GM23338 (cell line): ENCODE measurements at regions not wholly inside any gene's neighbourhood (a gene's known extent, or its start where the extent isn't known, plus 50 kb on each side); places are given as distances from the start of the nearest gene placed in this dataset.

Experiments
- ATAC-seq: fragments of 200-7000 bp; cut with Tn5 transposase; 3 replicates; pipeline ENCODE4 v1.9.1; 2020
- DNase-seq: peaks from one replicate; pipeline ENCODE4 v3.0.0-alpha.2; 2015; ENCODE audit warnings: low spot score
- H2AFZ ChIP-seq: fragments of 200-600 bp; sonication (generic); 2 replicates; pipeline ENCODE4 v1.8.0; 2016; ENCODE audit warnings: antibody characterized with exemption, mild to moderate bottlenecking, moderate library complexity
- H3F3A ChIP-seq: fragments of 200-600 bp; sonication (generic); replicated peaks from 2 replicates; pipeline ENCODE4 v1.8.0; 2017; ENCODE audit warnings: antibody characterized with exemption, mixed run types, low read depth
- H3K27ac ChIP-seq: fragments of 200-600 bp; sonication (generic); 2 replicates; pipeline ENCODE4 v1.6.1; 2016; ENCODE audit warnings: low read depth
- H3K27me3 ChIP-seq: fragments of 200-600 bp; sonication (generic); 2 replicates; pipeline ENCODE4 v1.8.0; 2016; ENCODE audit warnings: mild to moderate bottlenecking, mixed run types, moderate library complexity; ENCODE audit not compliant: insufficient read depth
- H3K36me3 ChIP-seq: fragments of 200-600 bp; sonication (generic); 2 replicates; pipeline ENCODE4 v1.8.0; 2016; ENCODE audit warnings: mild to moderate bottlenecking; ENCODE audit not compliant: insufficient read depth
- H3K4me1 ChIP-seq: fragments of 200-600 bp; sonication (generic); 2 replicates; pipeline ENCODE4 v1.8.0; 2016; ENCODE audit warnings: mild to moderate bottlenecking, moderate library complexity; ENCODE audit not compliant: insufficient read depth
- H3K4me2 ChIP-seq: fragments of 200-600 bp; sonication (generic); 2 replicates; pipeline ENCODE4 v1.7.1; 2017; ENCODE audit warnings: mixed run types
- H3K4me3 ChIP-seq: fragments of 200-600 bp; sonication (generic); 2 replicates; pipeline ENCODE4 v1.6.1; 2016; ENCODE audit warnings: mixed run types
- H3K79me2 ChIP-seq: fragments of 200-600 bp; sonication (generic); replicated peaks from 2 replicates; pipeline ENCODE4 v1.8.0; 2017; ENCODE audit warnings: mild to moderate bottlenecking; ENCODE audit not compliant: insufficient read depth
- H3K9me2 ChIP-seq: fragments of 200-600 bp; sonication (generic); 2 replicates; pipeline ENCODE4 v1.8.0; 2017; ENCODE audit not compliant: insufficient read depth
- H4K20me1 ChIP-seq: fragments of 200-600 bp; sonication (generic); replicated peaks from 2 replicates; pipeline ENCODE4 v1.8.0; 2017; ENCODE audit warnings: mild to moderate bottlenecking; ENCODE audit not compliant: insufficient read depth
- H3K27ac Mint-ChIP-seq: 2 replicates; pipeline ENCODE4 v1.8.0; 2020; ENCODE audit warnings: inconsistent platforms, mild to moderate bottlenecking, moderate library complexity, mixed read lengths
- H3K27me3 Mint-ChIP-seq: 3 replicates; pipeline ENCODE4 v1.8.0; 2022; ENCODE audit warnings: low read depth, mild to moderate bottlenecking, moderate library complexity, mixed read lengths, inconsistent platforms; ENCODE audit not compliant: insufficient read depth, poor library complexity
- H3K36me3 Mint-ChIP-seq: 3 replicates; pipeline ENCODE4 v1.8.0; 2021; ENCODE audit warnings: low read depth, mild to moderate bottlenecking, inconsistent platforms, moderate library complexity, mixed read lengths
- H3K4me1 Mint-ChIP-seq: 3 replicates; pipeline ENCODE4 v1.8.0; 2020; ENCODE audit warnings: mild to moderate bottlenecking, inconsistent platforms, mixed read lengths
- H3K4me3 Mint-ChIP-seq: 3 replicates; pipeline ENCODE4 v1.8.0; 2021; ENCODE audit warnings: moderate library complexity, mild to moderate bottlenecking, inconsistent platforms, mixed read lengths
- H3K9me3 Mint-ChIP-seq: 3 replicates; pipeline ENCODE4 v1.8.0; 2020; ENCODE audit warnings: moderate library complexity, mild to moderate bottlenecking, inconsistent platforms, mixed read lengths
- CREB1 ChIP-seq: fragments of 250-450 bp; sonication (Bioruptor Pico); IDR thresholded peaks from 2 replicates; pipeline ENCODE4 v1.5.0; 2020; ENCODE audit warnings: low read depth, mild to moderate bottlenecking, moderate library complexity
- EZH2 ChIP-seq: fragments of 200-600 bp; sonication (generic); IDR thresholded peaks from one replicate; pipeline ENCODE4 v1.8.0; 2017; ENCODE audit warnings: antibody characterized with exemption, mild to moderate bottlenecking, low read depth; ENCODE audit not compliant: unreplicated experiment
- EZH2phosphoT487 ChIP-seq: fragments of 200-600 bp; sonication (generic); IDR thresholded peaks from one replicate; pipeline ENCODE4 v1.8.1; 2018; ENCODE audit warnings: antibody characterized with exemption; ENCODE audit not compliant: unreplicated experiment
- JUNB ChIP-seq: IDR thresholded peaks from one replicate; pipeline ENCODE4 v1.6.1; 2016; ENCODE audit warnings: antibody characterized with exemption; ENCODE audit not compliant: unreplicated experiment
- NANOG ChIP-seq: IDR thresholded peaks from 2 replicates; pipeline ENCODE4 v1.6.1; 2016; ENCODE audit warnings: antibody characterized with exemption, borderline replicate concordance
- POLR2AphosphoS5 ChIP-seq: IDR thresholded peaks from 2 replicates; pipeline ENCODE4 v1.6.1; 2016; ENCODE audit warnings: antibody characterized with exemption, low read depth
- REST ChIP-seq: IDR thresholded peaks from one replicate; pipeline ENCODE4 v1.6.1; 2018; ENCODE audit warnings: antibody characterized with exemption; ENCODE audit not compliant: unreplicated experiment
- STAT1 ChIP-seq: IDR thresholded peaks from one replicate; pipeline ENCODE4 v1.6.1; 2016; ENCODE audit warnings: antibody characterized with exemption; ENCODE audit not compliant: unreplicated experiment
- ZNF114 ChIP-seq: fragments of 250-450 bp; sonication (Bioruptor Pico); IDR thresholded peaks from 2 replicates; pipeline ENCODE4 v1.5.0; 2020; ENCODE audit warnings: mild to moderate bottlenecking, moderate library complexity
- ZNF331 ChIP-seq: fragments of 250-450 bp; sonication (Bioruptor Pico); IDR thresholded peaks from 2 replicates; pipeline ENCODE4 v1.5.0; 2020; ENCODE audit warnings: low read depth, mild to moderate bottlenecking, moderate library complexity
- TF ChIP-seq, protein P1 (sequence below): IDR thresholded peaks from 2 replicates; pipeline ENCODE4 v1.6.1; 2016; ENCODE audit warnings: antibody characterized with exemption
- TF ChIP-seq, protein P2 (sequence below): fragments of 250-450 bp; sonication (Bioruptor Pico); IDR thresholded peaks from 2 replicates; pipeline ENCODE4 v1.5.0; 2020; ENCODE audit warnings: mild to moderate bottlenecking, moderate library complexity
- TF ChIP-seq, protein P3 (sequence below), 2 experiments: fragments of 200-600 bp in 1 of 2; sonication (generic) in 1 of 2; conservative IDR thresholded peaks; 2 replicates each; pipeline versions ENCODE4 v1.5.1 to v1.6.1; 2016 to 2017; ENCODE audit warnings: antibody characterized with exemption in 2 of 2, low read depth in 2 of 2, mild to moderate bottlenecking in 2 of 2, moderate library complexity in 1 of 2

GRCh38 chr2:2400286-2401038, 69.4 kb upstream of the MYT1L start:
- Histone ChIP-seq H3K79me2 (no peaks in the 10 kb centered on the region), H3K9me2 (peaks cover 2% of the 10 kb centered on the region), H3K27me3 (no peaks in the 10 kb centered on the region), H4K20me1 (no peaks in the 10 kb centered on the region), H3K4me1 (no peaks in the 10 kb centered on the region), H3F3A (no peaks in the 10 kb centered on the region), H3K4me2 (no peak overlapping the region), H3K36me3 (0 out of 2 replicates have a peak, but pooled peaks cover 2% of the 10 kb centered on the region), H3K27ac (no peak overlapping the region), H2AFZ (peak overlapping the region; percentile 74; the same call in 1 of the 2 replicates), H3K4me3 (no peak overlapping the region)
- Mint-ChIP-seq H3K27ac (no peak overlapping the region), H3K4me1 (peaks cover 4% of the 10 kb centered on the region; the same call in 2 of the 3 replicates), H3K4me3 (no peak overlapping the region), H3K36me3 (no peaks in the 10 kb centered on the region), H3K27me3 (no peaks in the 10 kb centered on the region), H3K9me3 (peaks cover 5% of the 10 kb centered on the region; the same call in 2 of the 3 replicates)
- TF ChIP-seq, protein P1, sequence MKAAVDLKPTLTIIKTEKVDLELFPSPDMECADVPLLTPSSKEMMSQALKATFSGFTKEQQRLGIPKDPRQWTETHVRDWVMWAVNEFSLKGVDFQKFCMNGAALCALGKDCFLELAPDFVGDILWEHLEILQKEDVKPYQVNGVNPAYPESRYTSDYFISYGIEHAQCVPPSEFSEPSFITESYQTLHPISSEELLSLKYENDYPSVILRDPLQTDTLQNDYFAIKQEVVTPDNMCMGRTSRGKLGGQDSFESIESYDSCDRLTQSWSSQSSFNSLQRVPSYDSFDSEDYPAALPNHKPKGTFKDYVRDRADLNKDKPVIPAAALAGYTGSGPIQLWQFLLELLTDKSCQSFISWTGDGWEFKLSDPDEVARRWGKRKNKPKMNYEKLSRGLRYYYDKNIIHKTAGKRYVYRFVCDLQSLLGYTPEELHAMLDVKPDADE = no peak
- TF ChIP-seq CREB1 (CRISPR knock-in tag) (no peak), NANOG (no peak), EZH2phosphoT487 (no peak), ZNF114 (no peak), EZH2 (no peak), STAT1 (no peak), JUNB (no peak), POLR2AphosphoS5 (no peak), ZNF331 (CRISPR knock-in tag) (no peak), REST (no peak)
- TF ChIP-seq, protein P2, sequence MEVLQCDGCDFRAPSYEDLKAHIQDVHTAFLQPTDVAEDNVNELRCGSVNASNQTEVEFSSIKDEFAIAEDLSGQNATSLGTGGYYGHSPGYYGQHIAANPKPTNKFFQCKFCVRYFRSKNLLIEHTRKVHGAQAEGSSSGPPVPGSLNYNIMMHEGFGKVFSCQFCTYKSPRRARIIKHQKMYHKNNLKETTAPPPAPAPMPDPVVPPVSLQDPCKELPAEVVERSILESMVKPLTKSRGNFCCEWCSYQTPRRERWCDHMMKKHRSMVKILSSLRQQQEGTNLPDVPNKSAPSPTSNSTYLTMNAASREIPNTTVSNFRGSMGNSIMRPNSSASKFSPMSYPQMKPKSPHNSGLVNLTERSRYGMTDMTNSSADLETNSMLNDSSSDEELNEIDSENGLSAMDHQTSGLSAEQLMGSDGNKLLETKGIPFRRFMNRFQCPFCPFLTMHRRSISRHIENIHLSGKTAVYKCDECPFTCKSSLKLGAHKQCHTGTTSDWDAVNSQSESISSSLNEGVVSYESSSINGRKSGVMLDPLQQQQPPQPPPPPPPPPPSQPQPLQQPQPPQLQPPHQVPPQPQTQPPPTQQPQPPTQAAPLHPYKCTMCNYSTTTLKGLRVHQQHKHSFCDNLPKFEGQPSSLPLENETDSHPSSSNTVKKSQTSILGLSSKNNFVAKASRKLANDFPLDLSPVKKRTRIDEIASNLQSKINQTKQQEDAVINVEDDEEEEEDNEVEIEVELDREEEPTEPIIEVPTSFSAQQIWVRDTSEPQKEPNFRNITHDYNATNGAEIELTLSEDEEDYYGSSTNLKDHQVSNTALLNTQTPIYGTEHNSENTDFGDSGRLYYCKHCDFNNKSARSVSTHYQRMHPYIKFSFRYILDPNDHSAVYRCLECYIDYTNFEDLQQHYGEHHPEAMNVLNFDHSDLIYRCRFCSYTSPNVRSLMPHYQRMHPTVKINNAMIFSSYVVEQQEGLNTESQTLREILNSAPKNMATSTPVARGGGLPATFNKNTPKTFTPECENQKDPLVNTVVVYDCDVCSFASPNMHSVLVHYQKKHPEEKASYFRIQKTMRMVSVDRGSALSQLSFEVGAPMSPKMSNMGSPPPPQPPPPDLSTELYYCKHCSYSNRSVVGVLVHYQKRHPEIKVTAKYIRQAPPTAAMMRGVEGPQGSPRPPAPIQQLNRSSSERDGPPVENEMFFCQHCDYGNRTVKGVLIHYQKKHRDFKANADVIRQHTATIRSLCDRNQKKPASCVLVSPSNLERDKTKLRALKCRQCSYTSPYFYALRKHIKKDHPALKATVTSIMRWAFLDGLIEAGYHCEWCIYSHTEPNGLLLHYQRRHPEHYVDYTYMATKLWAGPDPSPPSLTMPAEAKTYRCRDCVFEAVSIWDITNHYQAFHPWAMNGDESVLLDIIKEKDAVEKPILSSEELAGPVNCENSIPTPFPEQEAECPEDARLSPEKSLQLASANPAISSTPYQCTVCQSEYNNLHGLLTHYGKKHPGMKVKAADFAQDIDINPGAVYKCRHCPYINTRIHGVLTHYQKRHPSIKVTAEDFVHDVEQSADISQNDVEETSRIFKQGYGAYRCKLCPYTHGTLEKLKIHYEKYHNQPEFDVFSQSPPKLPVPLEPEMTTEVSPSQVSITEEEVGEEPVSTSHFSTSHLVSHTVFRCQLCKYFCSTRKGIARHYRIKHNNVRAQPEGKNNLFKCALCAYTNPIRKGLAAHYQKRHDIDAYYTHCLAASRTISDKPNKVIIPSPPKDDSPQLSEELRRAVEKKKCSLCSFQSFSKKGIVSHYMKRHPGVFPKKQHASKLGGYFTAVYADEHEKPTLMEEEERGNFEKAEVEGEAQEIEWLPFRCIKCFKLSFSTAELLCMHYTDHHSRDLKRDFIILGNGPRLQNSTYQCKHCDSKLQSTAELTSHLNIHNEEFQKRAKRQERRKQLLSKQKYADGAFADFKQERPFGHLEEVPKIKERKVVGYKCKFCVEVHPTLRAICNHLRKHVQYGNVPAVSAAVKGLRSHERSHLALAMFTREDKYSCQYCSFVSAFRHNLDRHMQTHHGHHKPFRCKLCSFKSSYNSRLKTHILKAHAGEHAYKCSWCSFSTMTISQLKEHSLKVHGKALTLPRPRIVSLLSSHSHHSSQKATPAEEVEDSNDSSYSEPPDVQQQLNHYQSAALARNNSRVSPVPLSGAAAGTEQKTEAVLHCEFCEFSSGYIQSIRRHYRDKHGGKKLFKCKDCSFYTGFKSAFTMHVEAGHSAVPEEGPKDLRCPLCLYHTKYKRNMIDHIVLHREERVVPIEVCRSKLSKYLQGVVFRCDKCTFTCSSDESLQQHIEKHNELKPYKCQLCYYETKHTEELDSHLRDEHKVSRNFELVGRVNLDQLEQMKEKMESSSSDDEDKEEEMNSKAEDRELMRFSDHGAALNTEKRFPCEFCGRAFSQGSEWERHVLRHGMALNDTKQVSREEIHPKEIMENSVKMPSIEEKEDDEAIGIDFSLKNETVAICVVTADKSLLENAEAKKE = no peak
- TF ChIP-seq, protein P3, sequence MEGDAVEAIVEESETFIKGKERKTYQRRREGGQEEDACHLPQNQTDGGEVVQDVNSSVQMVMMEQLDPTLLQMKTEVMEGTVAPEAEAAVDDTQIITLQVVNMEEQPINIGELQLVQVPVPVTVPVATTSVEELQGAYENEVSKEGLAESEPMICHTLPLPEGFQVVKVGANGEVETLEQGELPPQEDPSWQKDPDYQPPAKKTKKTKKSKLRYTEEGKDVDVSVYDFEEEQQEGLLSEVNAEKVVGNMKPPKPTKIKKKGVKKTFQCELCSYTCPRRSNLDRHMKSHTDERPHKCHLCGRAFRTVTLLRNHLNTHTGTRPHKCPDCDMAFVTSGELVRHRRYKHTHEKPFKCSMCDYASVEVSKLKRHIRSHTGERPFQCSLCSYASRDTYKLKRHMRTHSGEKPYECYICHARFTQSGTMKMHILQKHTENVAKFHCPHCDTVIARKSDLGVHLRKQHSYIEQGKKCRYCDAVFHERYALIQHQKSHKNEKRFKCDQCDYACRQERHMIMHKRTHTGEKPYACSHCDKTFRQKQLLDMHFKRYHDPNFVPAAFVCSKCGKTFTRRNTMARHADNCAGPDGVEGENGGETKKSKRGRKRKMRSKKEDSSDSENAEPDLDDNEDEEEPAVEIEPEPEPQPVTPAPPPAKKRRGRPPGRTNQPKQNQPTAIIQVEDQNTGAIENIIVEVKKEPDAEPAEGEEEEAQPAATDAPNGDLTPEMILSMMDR (conservative IDR thresholded peaks at IDR 0.05; ENCODE audit: low read depth in 2 of 2) = no peak
- ATAC-seq (no peak), DNase-seq (peak; percentile 13)
